Activated T-helper 1 cell treated with anti-CD3 and anti-CD28 coated beads, Interleukin-2, amount 50 U/mL, for 16 hours (primary cell): ENCODE measurements at regions not wholly inside any gene's neighbourhood (a gene's known extent, or its start where the extent isn't known, plus 50 kb on each side); places are given as distances from the start of the nearest gene placed in this dataset.
A peak's percentile ranks its signal among the peaks of the same experiment; 100 is the strongest.
"Not testable (repeated sequence)": the region's sequence is repeated elsewhere in the genome, so short reads cannot be mapped to it uniquely, and the experiment has no call there.

Source experiments
- DNase-seq, 2 donors: peaks; one replicate each; pipeline ENCODE4 v3.0.0-alpha.2; 2020; ENCODE audit warnings: low read depth in 1 of 2, low spot score in 1 of 2

GRCh38 chr14:106766145-106766544 lies 1239.8 kb downstream of the TMEM121 start:
- DNase-seq: no peak

DNA sequence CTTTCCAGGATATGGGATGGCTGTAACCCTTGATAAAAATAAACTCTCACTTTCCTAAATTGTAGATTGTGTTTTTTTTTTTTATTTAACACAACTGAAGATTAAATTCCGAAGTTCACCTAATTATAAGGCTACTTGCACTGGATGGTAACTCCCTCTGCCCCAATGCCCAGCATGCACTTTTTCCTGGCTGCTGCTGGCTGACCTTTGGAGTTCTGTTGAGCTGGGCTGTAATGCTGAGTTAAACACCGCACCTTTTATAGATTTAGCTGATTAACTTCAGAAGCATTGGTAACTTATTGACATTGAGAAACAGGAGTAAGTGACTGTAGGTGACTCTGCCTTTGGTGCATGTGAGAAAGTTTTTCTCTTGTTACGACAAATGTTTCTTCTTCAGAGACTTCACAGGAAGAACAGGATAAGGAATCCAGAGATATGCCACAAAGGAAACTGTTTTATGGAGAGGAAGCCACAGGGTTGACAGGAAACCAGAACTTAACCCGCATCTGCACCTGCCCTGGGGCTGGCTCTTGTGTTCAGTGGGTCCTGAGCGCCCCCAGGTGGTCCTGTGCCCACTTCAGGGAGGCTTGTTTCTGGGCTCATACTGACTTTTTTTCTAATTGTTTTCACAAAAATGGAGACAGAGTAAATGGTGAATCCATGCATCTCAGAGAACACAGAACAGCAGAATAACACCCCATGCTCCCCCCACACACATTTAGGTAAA lies 1240.3 kb downstream of the TMEM121 start:
- DNase-seq: peak in 1 of 2 donors; percentile 43

DNA sequence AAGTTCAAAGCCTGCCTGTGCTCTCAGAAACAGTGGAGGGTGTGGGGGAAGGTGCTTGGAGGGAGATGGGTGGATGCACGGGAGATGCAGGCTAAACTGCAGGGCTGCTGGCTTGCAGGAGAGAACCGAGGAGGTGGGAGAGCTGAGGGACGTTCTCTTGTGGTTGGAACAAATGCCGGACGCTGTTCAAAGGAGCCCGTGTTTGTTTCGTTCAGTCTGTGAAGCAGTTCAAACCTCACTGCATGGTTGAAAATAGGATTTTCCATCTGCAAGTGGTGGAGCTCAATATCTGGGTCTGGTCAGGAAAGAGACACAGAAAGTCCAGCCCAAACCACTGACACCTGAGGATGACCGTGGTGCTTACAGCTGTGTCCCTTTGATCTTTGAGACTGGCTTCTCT lies 1241.8 kb downstream of the TMEM121 start:
- DNase-seq: not testable (repeated sequence)

GRCh38 chr14:106768972-106769700 lies 1242.8 kb downstream of the TMEM121 start:
- not testable (repeated sequence) for DNase-seq

GRCh38 chr14:106770158-106770672 lies 1243.8 kb downstream of the TMEM121 start:
- DNase-seq: not testable (repeated sequence)

DNA sequence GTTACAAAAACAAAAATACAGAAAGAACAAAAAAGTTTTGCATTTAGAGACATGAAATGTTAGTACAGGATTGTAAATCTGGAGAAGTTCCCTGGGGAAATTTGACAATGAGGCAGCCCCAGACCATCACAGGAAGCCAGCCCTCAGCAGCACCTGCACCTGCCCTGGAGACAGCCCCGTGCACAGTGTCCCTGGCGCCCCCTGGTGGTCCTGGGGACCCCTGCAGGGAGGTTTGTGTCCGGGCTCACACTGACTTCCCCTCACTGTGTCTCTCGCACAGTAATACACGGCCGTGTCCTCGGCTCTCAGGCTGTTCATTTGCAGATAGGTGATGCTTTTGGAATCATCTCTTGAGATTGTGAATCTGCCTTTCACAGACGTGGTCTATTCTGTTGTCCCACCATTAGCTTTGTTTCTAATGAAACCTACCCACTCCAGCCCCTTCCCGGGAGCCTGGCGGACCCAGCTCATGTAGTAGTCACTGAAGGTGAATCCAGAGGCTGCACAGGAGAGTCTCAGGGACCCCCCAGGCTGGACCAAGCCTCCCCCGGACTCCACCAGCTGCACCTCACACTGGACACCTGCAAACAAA lies 1248.6 kb downstream of the TMEM121 start:
- DNase-seq: peak; percentile 66 to 78

- DNase-seq: no peak
These were observed 1250.1 kb downstream of the TMEM121 start for GRCh38 chr14:106776395-106776983.

GRCh38 chr14:106778986-106779385 lies 1252.6 kb downstream of the TMEM121 start:
- DNase-seq: no peak

- DNase-seq: no peak
These were observed 1260.3 kb downstream of the TMEM121 start for GRCh38 chr14:106786697-106787096.

DNA sequence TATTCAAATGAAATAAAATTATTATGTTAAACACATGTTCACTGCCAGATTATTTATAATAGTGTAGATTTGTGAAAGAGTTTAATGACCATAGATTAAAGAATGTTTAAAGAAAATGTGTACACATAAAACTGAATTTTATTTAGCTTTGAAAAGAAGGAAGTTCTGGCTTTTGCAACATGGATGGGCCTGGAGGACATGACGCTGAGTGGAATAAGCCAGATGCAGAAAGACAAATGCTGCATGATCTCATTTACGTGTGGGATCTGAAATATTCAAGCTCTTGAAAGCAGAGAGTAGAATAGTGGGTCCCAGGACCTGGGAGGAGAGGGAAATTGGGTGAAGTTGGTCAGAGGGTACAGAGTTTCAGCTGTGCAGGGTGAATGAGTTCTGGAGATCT lies 1261.2 kb downstream of the TMEM121 start:
- DNase-seq: no peak

- no peak for DNase-seq
These were observed 1262.2 kb downstream of the TMEM121 start for GRCh38 chr14:106788534-106788933.

DNA sequence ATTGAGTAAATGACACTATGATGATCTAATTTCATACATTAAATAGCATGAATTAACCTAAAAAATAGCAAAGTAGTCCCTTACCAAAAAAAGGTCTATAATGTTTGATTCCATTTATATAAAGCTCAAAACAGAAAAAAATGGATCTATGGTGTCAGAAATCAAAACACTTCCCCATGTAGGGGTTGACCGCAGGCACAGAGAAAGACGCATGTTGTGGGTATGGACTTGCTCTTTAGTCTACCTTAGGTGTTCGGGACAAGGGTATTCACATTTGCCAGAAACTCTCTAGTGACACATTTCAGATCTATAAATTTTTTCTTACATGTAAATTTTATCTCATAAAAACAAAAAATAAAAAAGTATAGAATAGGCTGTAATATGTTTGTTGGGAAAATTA lies 1262.9 kb downstream of the TMEM121 start:
- no peak for DNase-seq

GRCh38 chr14:106790189-106791036 lies 1264.0 kb downstream of the TMEM121 start:
- peak; percentile 48 to 52 for DNase-seq

- DNase-seq: no peak
These were observed 1266.2 kb downstream of the TMEM121 start for GRCh38 chr14:106792543-106792942.

GRCh38 chr14:106798166-106798565 lies 1271.8 kb downstream of the TMEM121 start:
- not testable (repeated sequence) for DNase-seq

DNA sequence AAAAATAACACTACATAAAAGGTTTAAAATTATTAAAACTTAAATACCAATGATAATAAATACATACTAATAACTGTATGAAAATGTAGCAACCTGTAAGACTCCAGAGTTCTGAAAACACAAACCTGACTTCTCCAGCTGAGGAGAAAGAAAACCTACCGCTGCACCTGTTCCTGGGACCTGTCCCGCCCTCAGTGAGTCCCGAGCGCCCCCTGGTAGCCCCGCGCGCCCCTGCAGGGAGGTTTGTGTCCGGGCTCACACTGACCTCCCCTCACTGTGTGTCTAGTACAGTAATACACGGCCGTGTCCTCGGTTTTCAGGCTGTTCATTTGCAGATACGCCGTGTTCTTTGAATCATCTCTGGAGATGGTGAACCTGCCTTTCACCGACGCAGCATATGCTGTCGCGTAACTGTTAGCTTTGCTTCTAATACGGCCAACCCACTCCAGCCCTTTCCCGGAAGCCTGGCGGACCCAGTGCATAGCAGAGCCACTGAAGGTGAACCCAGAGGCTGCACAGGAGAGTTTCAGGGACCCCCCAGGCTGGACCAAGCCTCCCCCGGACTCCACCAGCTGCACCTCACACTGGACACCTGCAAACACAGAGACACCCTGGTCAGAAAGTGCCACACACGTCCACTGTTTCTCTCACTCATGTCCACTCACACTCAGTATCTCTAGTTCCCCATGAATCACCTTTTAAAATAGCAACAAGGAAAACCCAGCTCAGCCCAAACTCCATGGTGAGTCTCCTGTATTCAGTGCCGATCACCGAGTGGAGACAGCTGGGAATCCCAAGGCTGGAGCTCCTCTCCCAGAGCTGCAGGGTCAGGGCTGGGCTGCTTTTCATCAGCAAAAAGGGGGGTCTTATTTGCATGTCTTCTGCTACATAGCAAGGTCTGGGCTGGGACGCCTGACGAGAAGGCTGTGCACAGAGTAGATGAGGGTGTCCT lies 1276.3 kb downstream of the TMEM121 start:
- DNase-seq: no peak

- DNase-seq: no peak
These were observed 1277.0 kb downstream of the TMEM121 start for GRCh38 chr14:106803379-106803778.

GRCh38 chr14:106807493-106807892 lies 1281.1 kb downstream of the TMEM121 start:
- no peak for DNase-seq

GRCh38 chr14:106808458-106808857 lies 1282.1 kb downstream of the TMEM121 start:
- no peak for DNase-seq
